AG04450 (cell line): ENCODE measurements at regions not wholly inside any gene's neighbourhood (a gene's known extent, or its start where the extent isn't known, plus 50 kb on each side); places are given as distances from the start of the nearest gene placed in this dataset.

Experiments
- CTCF ChIA-PET: fragments of 300-600, 350-600 bp; formaldehyde crosslinking; extraction: SDS; loops from one replicate; lab custom pipeline; 2022; ENCODE audit warnings: antibody characterized with exemption, inconsistent platforms; lab: Charles Lee
- POLR2A ChIA-PET: fragments of 350-600 bp; formaldehyde crosslinking; extraction: SDS; loops from one replicate; lab custom pipeline; 2021; ENCODE audit warnings: antibody characterized with exemption, inconsistent platforms; lab: Yijun Ruan, JAX
- DNase-seq: peaks from one replicate; pipeline ENCODE4 v3.0.0-alpha.2; 2011; ENCODE audit warnings: low read depth, low spot score
- H3K27ac ChIP-seq: one replicate; pipeline ENCODE4 v1.5.1; 2012; ENCODE audit warnings: low read depth, low read length, control low read depth
- H3K27me3 ChIP-seq: one replicate; pipeline ENCODE4 v1.6.0; 2012; ENCODE audit warnings: low read length; ENCODE audit not compliant: control insufficient read depth, insufficient read depth
- H3K4me3 ChIP-seq: 2 replicates; pipeline ENCODE4 v1.5.1; 2011; ENCODE audit warnings: mild to moderate bottlenecking, low read depth, low read length, control low read depth
- H3K9me3 ChIP-seq: 2 replicates; pipeline ENCODE4 v1.5.1; 2012; ENCODE audit warnings: low read length; ENCODE audit not compliant: control insufficient read depth, insufficient read depth
- CTCF ChIP-seq: IDR thresholded peaks from 2 replicates; pipeline ENCODE4 v1.5.1; 2011; ENCODE audit warnings: low read depth, low read length, control low read depth, inconsistent platforms

GRCh38 chr5:143576711-143577484 lies 173.4 kb upstream of the NR3C1 start:
- ChIA-PET CTCF (interaction anchor here (1.1 kb wide), 1 partner anchor 565 kb away, joined by 3 read pairs; no protein-coding TSS in a partner anchor), POLR2A (interaction anchor here (0.5 to 0.7 kb wide), 2 partner anchors 153 to 172 kb away, joined by 3 read pairs; no protein-coding TSS in a partner anchor)
- H3K4me3 ChIP-seq: no peak overlapping the region
- H3K27me3 ChIP-seq: no peaks in the 10 kb centered on the region
- no peak overlapping the region for H3K27ac ChIP-seq
- no peak for TF ChIP-seq CTCF
- H3K9me3 ChIP-seq: no peaks in the 10 kb centered on the region
- DNase-seq: no peak

- no peak overlapping the region for H3K27ac ChIP-seq
- no peaks in the 10 kb centered on the region for H3K9me3 ChIP-seq
- no peak overlapping the region for H3K4me3 ChIP-seq
- H3K27me3 ChIP-seq: no peaks in the 10 kb centered on the region
- POLR2A ChIA-PET: no interaction called here
- TF ChIP-seq CTCF: no peak
- CTCF ChIA-PET: interaction anchor here (0.8 kb wide), 1 partner anchor 16 kb away, joined by 5 read pairs; no protein-coding TSS in a partner anchor
- DNase-seq: no peak
Measured at GRCh38 chr5:143575286-143575685, 171.8 kb upstream of the NR3C1 start.

GRCh38 chr5:143574236-143574635 lies 170.8 kb upstream of the NR3C1 start:
- TF ChIP-seq CTCF: no peak
- H3K9me3 ChIP-seq: no peaks in the 10 kb centered on the region
- H3K27ac ChIP-seq: no peak overlapping the region
- no peaks in the 10 kb centered on the region for H3K27me3 ChIP-seq
- DNase-seq: no peak
- no peak overlapping the region for H3K4me3 ChIP-seq
- POLR2A ChIA-PET: no interaction called here
- CTCF ChIA-PET: interaction anchor here (1.3 kb wide), 1 partner anchor 250 kb away, joined by 3 read pairs; no protein-coding TSS in a partner anchor

- ChIA-PET CTCF (interaction anchor here (1.3 kb wide), 1 partner anchor 251 kb away, joined by 3 read pairs; no protein-coding TSS in a partner anchor), POLR2A (no interaction called here)
- H3K27me3 ChIP-seq: no peaks in the 10 kb centered on the region
- no peak overlapping the region for H3K27ac ChIP-seq
- no peak for TF ChIP-seq CTCF
- no peak for DNase-seq
- no peaks in the 10 kb centered on the region for H3K9me3 ChIP-seq
- H3K4me3 ChIP-seq: no peak overlapping the region
Measured at GRCh38 chr5:143573568-143574170, 170.2 kb upstream of the NR3C1 start.

GRCh38 chr5:143572671-143573070 lies 169.2 kb upstream of the NR3C1 start:
- CTCF ChIA-PET: no interaction called here

More at GRCh38 chr5:143572671-143573070, 169.2 kb upstream of the NR3C1 start:
- Histone ChIP-seq H3K27ac (no peak overlapping the region), H3K27me3 (no peaks in the 10 kb centered on the region), H3K4me3 (no peak overlapping the region), H3K9me3 (no peaks in the 10 kb centered on the region)
- POLR2A ChIA-PET: no interaction called here
- no peak for TF ChIP-seq CTCF
- DNase-seq: no peak
